NCI-H526 (cell line): ENCODE measurements at regions not wholly inside any gene's neighbourhood (a gene's known extent, or its start where the extent isn't known, plus 50 kb on each side); places are given as distances from the start of the nearest gene placed in this dataset.
A peak's percentile ranks its signal among the peaks of the same experiment; 100 is the strongest.

Experiments
- DNase-seq, 2 experiments: peaks; one replicate each; lab custom pipeline; 2025; lab: John Stamatoyannopoulos, UW

DNA sequence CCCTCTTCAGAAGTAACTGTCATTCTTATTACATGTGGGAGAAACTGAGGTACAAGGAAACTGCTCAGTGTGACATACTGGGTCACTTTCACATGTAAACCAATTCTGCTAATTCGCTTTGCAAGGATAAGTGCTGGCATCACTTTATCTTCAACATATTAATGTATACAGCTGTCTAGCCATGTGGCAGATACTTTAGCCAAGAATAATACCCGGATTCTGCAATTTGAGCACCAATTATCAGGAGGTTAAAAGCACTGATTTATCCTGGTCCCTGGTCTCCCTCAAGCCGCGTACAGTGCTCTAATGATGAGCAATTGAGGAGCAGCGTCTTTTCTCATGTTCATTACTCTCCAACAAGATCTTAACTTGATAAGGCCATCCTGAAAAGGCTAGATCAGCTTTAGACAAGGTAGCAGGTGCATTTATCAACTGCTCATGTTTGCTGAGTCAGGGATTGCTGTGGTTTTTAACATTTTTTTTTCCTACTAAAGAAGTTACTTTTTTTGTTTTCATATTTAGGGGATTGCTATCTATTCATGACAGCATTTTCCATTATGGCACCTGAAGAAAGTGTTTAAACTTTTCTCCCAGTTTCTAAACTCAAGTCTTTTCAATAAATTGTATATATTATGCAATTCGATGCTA, 1066.3 kb upstream of the MAP3K7 start:
- DNase-seq: peak in 1 of 2 experiments; percentile 7

DNA sequence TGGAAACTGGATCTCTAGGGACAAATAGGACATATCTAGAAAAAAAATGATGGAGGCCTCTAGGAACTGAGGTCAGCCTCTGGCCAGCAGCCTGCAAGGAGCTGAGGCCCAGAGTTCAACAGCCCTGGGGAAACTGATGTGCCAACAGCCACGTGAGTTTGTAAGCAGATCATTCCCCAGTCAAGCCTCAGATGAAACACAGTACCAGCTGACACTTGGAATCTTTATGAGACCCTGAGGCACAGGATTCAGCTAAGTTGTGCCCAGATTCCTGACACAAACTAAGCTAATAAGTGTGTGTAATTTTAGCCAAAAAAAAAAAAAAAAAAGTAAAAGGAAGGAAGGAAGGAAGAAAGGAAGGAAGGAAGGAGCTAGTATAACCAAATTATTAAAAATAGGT, 1059.8 kb upstream of the MAP3K7 start:
- DNase-seq: no peak

DNA sequence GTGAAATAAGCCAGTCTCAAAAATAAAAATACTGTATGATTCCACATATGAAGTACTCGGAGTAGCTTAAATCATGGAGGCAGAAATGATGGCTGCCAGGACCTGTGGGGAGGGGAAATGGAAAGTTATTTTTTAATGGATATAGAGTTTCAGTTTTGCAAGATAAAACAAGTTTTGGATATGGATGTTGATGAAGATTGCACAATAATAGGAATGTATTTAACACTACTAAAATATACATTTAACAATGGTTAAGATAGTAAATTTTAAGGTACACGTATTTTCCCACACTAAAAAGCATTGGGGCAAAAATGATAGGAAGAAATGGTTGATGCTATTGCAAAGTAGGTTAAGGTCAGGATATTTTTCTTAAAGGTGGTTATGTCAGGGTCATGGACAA, 1058.9 kb upstream of the MAP3K7 start:
- DNase-seq: no peak

DNA sequence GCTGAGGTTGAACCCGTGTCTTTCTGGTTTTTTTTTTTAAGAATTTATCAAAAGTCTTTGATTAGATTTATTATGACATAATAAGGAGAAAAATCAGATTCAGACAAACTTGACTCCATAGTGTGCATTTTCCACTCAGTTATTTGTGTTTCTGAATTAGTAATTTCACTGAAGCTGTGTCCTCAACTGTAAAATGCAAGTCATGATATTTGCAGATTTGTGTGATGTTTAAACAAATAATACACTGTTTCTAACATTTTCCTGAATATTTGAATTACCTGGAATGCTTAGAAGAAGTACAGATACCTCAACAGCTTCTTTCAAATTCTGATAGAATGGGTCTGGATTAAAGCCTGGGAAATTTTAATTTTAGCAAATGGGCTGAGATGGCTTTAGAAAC, 1050.3 kb upstream of the MAP3K7 start:
- DNase-seq: no peak

DNA sequence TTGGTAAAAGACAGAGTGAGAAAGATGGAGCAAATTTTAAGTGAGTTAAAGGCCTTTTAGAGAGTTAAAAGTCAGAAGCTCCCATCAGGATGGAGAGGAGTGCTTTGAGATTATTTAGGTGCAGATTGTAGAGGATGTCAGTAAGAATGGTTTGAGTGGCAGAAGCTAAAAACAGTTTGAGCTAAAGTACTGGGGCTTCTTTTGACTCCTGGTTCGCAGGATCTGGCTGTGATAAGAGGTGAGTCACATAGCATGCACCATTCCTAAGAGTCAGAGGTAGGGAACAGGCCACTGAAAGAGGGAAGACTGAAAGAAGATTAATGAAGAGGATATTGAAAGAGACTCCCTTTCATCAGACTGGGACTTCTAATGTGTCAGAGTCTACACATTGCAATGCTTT, 1047.9 kb upstream of the MAP3K7 start:
- no peak for DNase-seq

DNA sequence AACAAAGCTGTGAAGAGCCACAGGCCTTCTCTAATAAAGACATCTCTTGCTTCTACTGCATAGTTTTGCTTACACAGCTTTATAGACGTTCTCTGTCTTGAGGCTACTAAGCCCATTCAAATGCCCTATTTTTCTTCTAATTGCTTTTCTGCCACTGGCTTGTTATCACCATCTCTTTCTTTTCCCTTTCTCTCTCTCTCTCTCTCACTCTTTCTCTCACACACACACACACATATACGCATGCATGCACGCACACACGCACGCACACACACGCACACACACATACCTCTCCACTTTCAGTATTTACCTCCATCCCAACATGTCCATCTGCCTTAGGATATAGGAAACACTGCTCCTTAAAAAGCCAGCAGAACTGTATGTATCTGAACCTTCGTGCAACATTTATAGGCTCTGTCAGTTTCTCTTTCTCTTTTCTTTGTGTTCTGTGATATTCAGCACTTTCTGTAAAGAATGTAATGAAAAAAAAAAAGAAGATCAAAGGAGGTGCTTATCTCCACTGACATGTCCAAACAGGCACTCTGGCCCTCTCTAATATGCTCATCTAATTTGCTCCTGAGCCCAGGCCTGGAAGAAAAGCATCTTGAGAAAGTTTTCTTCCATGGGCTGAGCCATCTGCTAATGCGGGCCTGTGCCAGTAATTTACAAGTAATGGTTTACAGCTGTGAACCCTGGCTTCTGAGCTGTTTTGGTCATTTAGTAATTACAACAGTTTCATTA, 1046.7 kb upstream of the MAP3K7 start:
- peak; percentile 3 for DNase-seq

DNA sequence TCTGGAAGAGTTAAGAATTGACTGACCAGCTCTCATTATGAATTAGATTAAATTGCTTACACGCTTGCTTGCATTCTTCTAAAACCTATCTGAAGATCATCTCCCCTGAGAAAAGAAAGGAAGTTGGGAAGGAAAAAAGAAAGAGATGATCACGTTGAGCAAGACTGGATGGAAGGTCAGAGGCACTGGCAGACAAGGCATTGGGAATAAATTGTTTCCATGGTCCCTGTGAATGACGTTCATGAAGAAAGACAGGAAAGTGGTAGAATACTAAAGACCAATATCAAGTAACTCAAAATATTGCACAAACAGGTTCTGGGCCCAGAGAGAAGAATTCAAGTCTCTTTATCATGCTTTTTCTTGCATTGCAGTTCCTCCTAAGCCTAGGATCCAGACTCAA, 1045.4 kb upstream of the MAP3K7 start:
- no peak for DNase-seq

DNA sequence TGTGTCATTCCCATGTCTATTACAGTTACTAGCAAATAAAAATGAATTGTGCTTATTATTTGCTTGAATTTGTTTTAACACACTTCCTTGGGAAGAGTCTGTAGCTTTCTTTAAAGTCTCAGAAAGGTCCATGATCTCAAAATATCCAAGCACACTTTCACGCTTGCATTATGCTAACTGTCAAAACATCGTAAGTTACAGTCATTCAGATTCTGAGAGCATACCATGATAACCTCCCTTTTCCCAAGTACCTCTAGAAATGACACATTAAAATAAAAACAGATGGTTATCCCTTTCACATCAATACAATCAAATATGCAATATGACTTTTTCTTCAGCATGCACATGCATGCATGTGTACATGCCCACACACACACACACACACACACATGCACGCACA, 1044.4 kb upstream of the MAP3K7 start:
- DNase-seq: no peak

DNA sequence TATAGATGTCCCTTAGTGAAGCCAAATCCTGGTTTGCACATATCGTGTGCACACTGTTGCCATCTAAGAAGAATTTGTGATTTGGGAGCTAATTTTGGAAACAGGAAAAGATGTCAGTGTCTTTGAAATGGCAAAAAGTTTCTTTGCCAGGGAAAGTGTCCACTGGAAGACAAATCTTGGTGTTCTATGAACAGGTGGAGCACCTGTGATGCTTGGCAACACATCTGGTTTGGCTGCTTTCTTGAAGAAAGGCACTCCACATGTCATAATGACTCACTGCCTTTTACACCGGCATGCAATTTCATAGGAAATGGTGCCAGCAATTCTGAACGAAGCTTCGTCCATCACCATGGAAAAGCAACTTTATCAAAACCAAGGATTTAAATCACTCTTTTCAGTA, 1040.0 kb upstream of the MAP3K7 start:
- no peak for DNase-seq

DNA sequence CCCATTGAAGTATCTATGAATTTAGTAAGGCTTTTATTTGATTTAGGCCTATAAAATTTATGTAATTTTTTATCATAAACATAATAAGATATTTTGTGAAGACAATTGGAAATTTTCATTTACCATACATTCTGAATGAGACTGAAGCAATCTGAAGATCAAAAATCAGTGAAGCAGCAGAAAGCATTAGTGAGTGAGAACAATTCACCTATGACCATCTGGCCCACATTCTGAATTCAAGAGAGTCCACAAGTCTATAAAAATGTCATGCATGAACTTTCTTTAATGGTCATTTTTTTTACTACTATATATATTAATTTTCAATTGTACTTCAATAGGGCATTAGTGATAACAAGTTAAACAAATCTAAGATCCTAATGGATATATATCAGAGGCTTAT, 1026.6 kb upstream of the MAP3K7 start:
- DNase-seq: no peak

DNA sequence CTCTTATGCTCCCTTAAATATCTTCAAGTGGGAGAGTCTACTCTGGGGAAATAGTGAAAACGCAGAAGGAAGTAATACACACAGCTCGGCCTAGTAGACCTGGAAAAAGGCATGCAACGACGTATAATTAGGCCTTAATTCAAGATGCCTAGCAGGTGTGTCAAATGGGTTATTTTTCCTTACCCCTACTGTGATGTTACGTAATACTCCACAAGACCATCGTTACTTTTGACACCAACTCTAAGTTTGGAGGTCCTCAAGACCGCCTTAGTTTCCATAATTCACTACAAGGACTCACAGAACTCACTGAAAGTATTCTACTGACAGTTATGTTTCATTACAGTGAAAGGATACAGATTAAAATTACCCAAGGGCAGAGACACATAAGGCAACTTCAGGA, 1024.3 kb upstream of the MAP3K7 start:
- no peak for DNase-seq

DNA sequence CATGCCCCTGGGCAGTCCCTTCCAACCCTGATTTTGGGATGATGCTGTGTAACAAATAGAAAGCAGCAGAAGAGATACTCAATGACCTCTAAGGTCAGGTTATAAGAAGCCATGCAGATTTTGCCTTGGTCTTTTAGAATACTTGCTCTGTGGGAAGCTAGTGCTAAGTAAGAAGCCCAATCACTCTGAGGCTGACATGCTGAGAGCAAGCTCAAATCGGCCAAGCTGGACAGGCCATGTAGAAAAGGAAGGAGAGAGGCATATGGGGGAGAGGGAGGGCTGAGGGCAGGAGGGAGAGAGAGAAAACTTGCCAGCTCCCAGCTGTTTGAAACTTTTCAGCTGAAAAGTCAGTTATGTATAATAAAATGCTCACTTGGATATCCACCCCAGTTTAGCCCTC, 1021.6 kb upstream of the MAP3K7 start:
- DNase-seq: no peak

DNA sequence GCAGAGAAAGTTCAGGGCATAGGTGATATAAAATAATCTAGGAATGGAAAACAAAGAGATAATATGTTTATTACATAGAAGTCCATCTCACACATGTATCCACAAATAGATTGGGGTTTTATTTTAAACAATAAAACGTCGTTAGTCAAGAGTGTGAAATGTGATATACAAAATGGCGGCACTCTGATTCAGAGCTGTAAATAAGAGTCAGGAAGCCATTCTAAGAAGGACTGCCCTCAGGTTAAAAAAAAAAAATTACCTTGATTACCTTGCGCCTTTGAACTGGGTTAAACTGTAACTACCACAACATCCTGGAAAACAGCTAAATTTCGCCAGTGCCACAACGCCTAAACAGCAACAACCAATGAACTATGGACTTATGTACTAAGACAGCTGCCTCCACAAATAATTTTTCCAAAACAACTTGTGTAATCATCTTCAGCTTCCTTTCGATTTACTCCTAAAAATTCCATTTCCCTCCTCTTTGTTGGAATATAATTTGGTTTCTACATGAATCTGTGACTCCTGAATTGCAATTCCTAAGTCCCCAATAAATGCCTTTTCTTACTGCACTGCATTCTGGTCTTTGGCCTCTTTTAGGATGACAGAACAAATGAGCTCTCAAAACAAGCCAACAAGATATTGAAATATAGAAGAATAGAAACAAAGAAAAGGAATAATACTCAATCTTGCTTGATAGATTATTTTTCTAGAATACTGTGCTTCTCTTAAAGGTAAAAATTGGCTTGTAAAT, 1019.5 kb upstream of the MAP3K7 start:
- no peak for DNase-seq

DNA sequence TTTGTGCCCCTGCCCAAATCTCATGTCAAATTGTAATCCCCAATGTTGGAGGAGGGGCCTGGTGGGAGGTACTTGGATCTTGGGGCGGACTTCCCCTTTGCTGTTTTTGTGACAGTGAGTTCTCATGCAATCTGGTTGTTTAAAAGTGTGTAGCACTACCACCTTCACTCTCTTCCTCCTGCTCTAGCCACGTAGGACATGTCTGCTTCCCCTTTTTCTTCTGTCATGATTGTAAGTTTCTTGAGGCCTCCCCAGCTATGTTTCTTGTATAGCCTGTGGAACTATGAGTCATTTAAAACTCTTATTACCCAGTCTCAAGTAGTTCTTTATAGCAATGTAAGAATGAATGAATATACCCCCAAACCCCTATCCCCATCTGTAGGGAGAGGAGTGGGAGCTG, 1013.7 kb upstream of the MAP3K7 start:
- DNase-seq: no peak

DNA sequence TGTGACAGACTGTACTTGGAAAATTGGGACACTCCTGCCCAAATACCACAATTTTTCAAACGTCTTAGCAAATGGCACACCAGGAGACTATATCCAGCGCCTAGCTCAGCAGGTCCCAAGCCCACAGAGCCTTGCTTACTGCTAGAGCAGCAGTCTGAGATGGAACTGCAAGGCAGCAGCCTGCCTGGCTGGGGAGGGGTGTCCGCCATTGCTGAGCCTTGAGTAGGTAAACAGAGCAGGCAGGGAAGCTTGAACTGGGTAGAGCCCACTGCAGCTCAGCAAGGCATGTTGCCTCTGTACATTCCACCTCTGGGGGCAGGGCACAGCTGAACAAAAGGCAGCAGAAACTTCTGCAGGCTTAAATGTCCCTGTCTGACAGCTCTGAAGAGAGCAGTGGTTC, 1003.3 kb upstream of the MAP3K7 start:
- DNase-seq: no peak

DNA sequence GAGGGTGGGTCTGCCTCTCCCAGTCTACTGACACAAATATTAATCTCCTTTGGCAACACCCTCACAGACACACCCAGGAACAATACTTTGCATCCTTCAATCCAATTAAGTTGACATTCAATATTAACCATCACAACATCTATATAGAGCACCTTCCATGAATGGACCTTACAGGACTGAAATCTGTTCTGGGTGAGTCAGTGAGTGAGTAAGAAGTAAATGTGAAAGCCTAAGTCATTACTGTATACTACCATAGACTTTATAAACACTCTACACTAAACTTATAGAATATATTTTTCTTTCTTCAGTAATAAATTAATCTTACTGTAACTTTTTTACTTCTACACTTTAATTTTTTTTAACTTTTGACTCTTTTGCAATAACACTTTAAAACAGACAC, 993.8 kb upstream of the MAP3K7 start:
- no peak for DNase-seq

DNA sequence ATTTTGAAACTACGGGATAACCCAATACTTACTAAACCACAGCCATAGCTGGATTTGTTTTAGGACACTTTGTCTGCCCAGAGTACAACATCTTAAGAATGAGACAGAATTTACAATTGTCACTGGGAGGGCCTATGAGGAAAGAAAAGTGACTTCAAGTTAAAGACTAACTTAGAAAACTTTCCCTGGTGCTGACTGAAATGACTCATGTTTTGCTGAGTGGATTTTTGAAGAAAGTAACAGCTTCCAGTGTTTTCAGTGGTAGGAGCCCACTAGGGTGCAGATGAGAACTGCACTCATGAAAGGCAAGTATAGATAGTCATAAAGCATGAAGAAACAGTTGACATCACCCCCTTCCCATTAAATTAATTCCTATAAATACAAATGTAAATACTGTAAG, 988.2 kb upstream of the MAP3K7 start:
- DNase-seq: no peak

DNA sequence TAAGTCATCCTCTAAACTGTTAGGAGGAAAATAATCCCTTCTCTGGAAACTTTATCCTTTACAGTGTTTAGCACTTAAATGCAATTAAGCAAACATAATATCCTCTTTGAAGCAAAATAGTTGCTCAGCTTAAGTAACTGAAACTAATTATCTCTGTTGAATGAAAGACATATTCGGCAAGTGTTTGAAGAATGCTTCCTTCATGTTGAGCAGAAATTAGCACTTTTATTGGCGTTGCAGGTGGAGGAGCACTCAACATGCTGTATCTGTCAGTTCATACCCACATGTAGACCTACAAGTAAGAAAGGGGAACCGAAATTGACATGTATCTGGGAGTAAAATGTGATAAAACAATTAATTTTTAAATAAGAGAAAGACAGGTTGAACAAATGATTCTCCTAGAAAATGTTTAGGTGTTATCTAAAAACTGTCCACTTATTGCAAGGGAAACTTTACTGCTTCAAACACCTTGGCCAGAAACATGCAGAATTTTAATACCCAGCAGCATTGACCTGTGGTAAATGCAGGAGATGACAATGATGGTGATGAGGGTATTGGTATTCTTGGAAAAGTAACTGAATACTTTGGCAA, 987.0 kb upstream of the MAP3K7 start:
- DNase-seq: no peak

DNA sequence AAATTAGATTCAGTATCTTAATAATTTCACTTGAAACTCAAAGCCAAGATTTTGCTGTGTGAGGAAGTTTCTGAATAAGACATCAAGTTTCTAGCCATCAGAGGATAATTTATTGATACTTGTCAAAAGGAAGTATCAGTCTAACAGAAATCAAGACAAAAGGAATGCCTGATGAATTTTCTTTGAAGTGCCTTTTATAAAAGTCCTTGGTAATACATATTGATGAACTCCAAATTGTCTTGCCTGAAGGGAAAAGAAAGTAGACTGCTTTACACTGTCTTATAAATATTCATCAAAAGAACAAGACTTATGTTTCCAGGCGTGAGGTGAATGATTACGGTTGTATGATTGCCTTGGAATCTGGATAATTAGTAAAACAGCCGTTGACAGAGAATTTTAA, 986.0 kb upstream of the MAP3K7 start:
- no peak for DNase-seq

DNA sequence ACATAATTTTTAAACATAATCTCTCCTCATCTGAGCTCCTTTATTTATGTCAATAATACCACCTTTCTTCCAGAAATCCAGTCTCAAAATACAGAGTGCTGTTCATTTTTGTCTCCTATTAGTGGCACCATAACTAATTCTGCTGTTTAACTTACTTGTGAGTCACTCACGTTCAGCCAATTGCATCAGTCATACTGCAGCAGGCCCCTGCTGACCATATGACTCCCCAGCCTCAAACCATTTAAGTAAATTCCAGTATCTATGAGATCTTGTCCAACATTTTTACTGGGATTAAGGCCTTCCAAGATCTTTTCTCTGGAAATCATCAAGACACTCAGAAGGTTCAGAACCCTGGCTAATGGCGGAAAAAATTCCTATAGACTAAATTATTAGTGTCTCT, 982.2 kb upstream of the MAP3K7 start:
- no peak for DNase-seq

DNA sequence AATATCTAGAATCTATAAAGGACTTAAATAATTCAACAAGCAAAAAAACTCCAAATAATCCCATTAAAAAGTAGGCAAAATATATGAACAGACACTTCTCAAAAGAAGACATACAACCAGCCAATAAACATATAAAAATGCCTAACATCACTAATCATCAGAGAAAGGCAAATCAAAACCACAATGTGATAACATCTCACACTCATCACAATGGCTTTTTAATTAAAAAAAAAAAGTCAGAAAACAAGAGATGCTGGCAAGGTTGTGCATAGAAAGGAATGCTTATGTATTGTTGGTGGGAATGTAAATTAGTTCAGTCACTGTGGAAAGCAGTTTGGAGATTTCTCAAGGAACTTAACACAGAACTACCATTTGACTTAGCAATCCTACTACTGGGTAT, 979.6 kb upstream of the MAP3K7 start:
- DNase-seq: no peak

DNA sequence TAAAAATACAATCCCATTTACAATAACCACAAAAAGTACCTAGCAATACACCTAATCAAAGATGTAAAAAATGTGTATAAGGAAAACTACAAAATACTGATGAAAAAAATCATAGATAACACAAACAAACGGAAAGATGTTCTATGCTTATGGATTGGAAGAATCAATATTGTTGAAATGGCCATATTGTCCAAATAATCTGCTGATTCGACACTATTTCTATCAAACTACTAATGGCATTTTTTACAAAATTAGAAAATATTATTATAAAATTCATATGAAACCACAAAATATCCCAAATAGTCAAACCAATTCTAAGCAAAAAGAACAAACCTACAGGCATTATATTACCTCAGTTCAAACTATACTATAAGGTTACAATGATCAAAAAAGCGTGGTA, 978.3 kb upstream of the MAP3K7 start:
- no peak for DNase-seq

DNA sequence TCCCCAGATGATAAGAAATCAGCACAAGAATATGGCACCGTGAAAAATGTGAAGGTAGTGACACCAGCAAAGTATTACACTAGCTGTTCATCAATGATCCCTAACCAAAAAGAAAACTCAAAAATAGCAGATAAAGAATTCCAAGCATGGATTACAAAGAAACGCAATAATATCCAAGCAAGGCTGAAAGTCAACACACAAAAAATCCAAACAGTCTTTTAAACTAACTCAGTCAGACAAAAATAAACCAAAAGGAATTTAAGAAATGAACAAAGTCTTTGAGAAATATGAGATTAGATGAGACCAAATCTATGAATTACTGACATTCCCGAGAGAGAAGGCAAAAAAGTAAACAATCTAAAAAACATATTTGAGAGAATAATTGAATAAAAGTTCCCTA, 976.1 kb upstream of the MAP3K7 start:
- no peak for DNase-seq
